SK-N-SH treated with all-trans-retinoic acid at 6 μM for 48 hours (cell line): ENCODE measurements at regions not wholly inside any gene's neighbourhood (a gene's known extent, or its start where the extent isn't known, plus 50 kb on each side); places are given as distances from the start of the nearest gene placed in this dataset.

Source experiments
- PATZ1 ChIP-seq: fragments of 250-450 bp; sonication (Bioruptor Pico); IDR thresholded peaks from 2 replicates; pipeline ENCODE4 v1.8.0; 2020; ENCODE audit warnings: mild to moderate bottlenecking, moderate library complexity, borderline replicate concordance
- TOX ChIP-seq: fragments of 250-450 bp; sonication (Bioruptor Pico); IDR thresholded peaks from 2 replicates; pipeline ENCODE4 v1.8.0; 2021; ENCODE audit warnings: mild to moderate bottlenecking, moderate library complexity, borderline replicate concordance
- TSHZ2 ChIP-seq: fragments of 250-450 bp; sonication (Bioruptor Pico); IDR thresholded peaks from 2 replicates; pipeline ENCODE4 v1.5.0; 2020; ENCODE audit warnings: mild to moderate bottlenecking, moderate library complexity
- ZFP3 ChIP-seq: fragments of 250-450 bp; sonication (Bioruptor Pico); IDR thresholded peaks from 2 replicates; pipeline ENCODE4 v1.5.0; 2020; ENCODE audit warnings: mild to moderate bottlenecking, moderate library complexity

GRCh38 chr10:36542493-36542892, 582.9 kb upstream of the ANKRD30A start:
- TF ChIP-seq TSHZ2 (CRISPR knock-in tag) (no peak), PATZ1 (CRISPR knock-in tag) (no peak), TOX (CRISPR knock-in tag) (no peak), ZFP3 (no peak)
